Common myeloid progenitor, CD34-positive (primary cell): ENCODE measurements at regions not wholly inside any gene's neighbourhood (a gene's known extent, or its start where the extent isn't known, plus 50 kb on each side); places are given as distances from the start of the nearest gene placed in this dataset.

ENCODE experiments used
- CTCF ChIA-PET: fragments of 350-600 bp; sonication (Branson Sonifier 250); formaldehyde crosslinking; loops from one replicate; lab custom pipeline; 2021; ENCODE audit warnings: antibody characterized with exemption; lab: Charles Lee
- POLR2A ChIA-PET: fragments of 350-600 bp; sonication (Branson Sonifier 250); formaldehyde crosslinking; loops from one replicate; lab custom pipeline; 2021; ENCODE audit warnings: antibody characterized with exemption; lab: Charles Lee
- DNase-seq, 3 donors: peaks; one replicate each; pipeline versions ENCODE4 v3.0.0 to v3.0.0-alpha.2; 2013
- H3K27ac ChIP-seq, 2 experiments: 1 replicate in 1 of 2; 2 replicates in 1 of 2; pipeline ENCODE4 v1.7.0; 2013; ENCODE audit warnings: inconsistent platforms in 2 of 2, low read length in 2 of 2, mild to moderate bottlenecking in 2 of 2, low read depth in 1 of 2, moderate library complexity in 1 of 2; ENCODE audit not compliant: severe bottlenecking in 2 of 2, insufficient read depth in 1 of 2, poor library complexity in 1 of 2
- H3K27me3 ChIP-seq, 5 experiments: replicated peaks in 2 of 5; 1 replicate in 3 of 5; 2 replicates in 2 of 5; pipeline versions ENCODE4 v1.6.1 to v1.7.0; 2013; ENCODE audit warnings: low read length in 4 of 5, mild to moderate bottlenecking in 2 of 5, moderate library complexity in 2 of 5, inconsistent platforms in 1 of 5; ENCODE audit not compliant: insufficient read depth in 5 of 5, control insufficient read depth in 4 of 5
- H3K36me3 ChIP-seq, 4 experiments: 1 replicate in 2 of 4; 2 replicates in 2 of 4; pipeline versions ENCODE4 v1.6.1 to v1.7.0; 2013; ENCODE audit warnings: low read length in 3 of 4, control low read depth in 1 of 4, mild to moderate bottlenecking in 1 of 4; ENCODE audit not compliant: control insufficient read depth in 4 of 4, insufficient read depth in 4 of 4
- H3K4me1 ChIP-seq, 4 experiments: 1 replicate in 3 of 4; 2 replicates in 1 of 4; pipeline versions ENCODE4 v1.6.1 to v1.7.1; 2013; ENCODE audit warnings: low read length in 3 of 4, mild to moderate bottlenecking in 3 of 4, control low read depth in 1 of 4, inconsistent platforms in 1 of 4, moderate library complexity in 1 of 4; ENCODE audit not compliant: control insufficient read depth in 4 of 4, insufficient read depth in 4 of 4; ENCODE audit errors: control extremely low read depth in 1 of 4
- H3K4me3 ChIP-seq, 7 experiments: 1 replicate in 4 of 7; 2 replicates in 3 of 7; pipeline versions ENCODE4 v1.5.1 to v1.7.0; 2013; ENCODE audit warnings: mild to moderate bottlenecking in 7 of 7, low read length in 6 of 7, moderate library complexity in 6 of 7, inconsistent platforms in 2 of 7, low read depth in 2 of 7, control low read depth in 1 of 7; ENCODE audit not compliant: insufficient read depth in 4 of 7, control insufficient read depth in 1 of 7; ENCODE audit errors: extremely low read depth in 1 of 7
- H3K9me3 ChIP-seq, 5 experiments: 1 replicate in 4 of 5; 2 replicates in 1 of 5; pipeline versions ENCODE4 v1.6.1 to v1.7.1; 2013; ENCODE audit warnings: low read length in 4 of 5, mild to moderate bottlenecking in 2 of 5, inconsistent platforms in 1 of 5, low read depth in 1 of 5, moderate library complexity in 1 of 5; ENCODE audit not compliant: control insufficient read depth in 4 of 5, insufficient read depth in 2 of 5; ENCODE audit errors: control extremely low read depth in 1 of 5
- WGBS: methylation state at CpG from one replicate; pipeline ENCODE4 v1.1.5; 2013; ENCODE audit not compliant: insufficient coverage; 5-methylcytosine and 5-hydroxymethylcytosine counted together

DNA sequence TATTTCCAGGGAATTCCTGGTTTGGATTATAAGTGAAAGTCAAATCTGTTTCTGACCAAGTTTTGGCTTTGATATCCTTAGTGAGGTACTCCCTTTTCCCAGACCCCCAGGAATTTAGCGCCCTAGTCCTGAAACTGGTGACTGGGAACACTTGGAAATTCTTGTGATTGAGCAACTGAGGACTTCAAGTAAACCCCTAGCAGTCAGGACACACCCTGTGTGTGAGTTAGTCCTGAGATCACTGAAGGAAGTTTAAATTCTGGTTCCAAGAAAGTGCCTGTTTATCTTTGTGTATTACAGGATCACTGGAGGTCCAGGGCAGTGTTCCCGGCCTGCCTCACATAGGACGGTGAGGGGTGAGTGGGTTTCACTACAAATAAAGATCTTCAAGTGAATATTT lies 95.1 kb upstream of the F3 start:
- ChIA-PET POLR2A (no interaction called here), CTCF (no interaction called here)
- H3K4me3 ChIP-seq = no peak overlapping the region
- no CpG with 5 or more reads among the region's 3 CpGs for WGBS
- H3K27me3 ChIP-seq = no peaks in the 10 kb centered on the region
- no peaks in the 10 kb centered on the region for H3K4me1 ChIP-seq
- peaks cover 0 to 3% (median 0%) of the 10 kb centered on the region in 5 experiments for H3K9me3 ChIP-seq
- H3K27ac ChIP-seq = no peak overlapping the region
- no peaks in the 10 kb centered on the region for H3K36me3 ChIP-seq
- DNase-seq = no peak

DNA sequence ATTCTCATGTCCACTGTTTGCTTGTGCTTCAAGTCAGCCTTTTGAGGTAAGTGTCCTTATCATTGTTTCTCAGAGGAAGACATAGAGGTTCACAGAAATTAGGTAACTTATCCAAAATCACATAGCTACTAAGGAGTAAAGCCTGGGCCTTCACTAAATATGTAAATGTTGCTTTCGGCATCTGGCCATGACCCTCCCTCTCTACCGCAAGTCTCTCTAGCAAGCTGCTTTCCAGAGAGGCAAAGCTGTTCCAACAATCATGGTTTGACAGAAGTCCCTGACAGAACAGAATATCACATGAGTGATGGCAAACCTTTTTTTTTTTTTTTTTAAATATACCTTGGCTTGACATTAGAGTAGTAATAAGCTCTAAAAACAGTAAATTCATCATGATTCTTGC lies 94.5 kb upstream of the F3 start:
- H3K9me3 ChIP-seq = peaks cover 0 to 3% (median 0%) of the 10 kb centered on the region in 5 experiments
- no peak for DNase-seq
- no peak overlapping the region for H3K4me3 ChIP-seq
- 100% methylated on average over 2 of the region's 2 CpGs for WGBS
- ChIA-PET CTCF (interaction anchor here (0.6 to 1.3 kb wide), 2 partner anchors 31 to 88 kb away, joined by 3 to 6 read pairs; no protein-coding TSS in a partner anchor), POLR2A (no interaction called here)
- no peaks in the 10 kb centered on the region for H3K4me1 ChIP-seq
- no peaks in the 10 kb centered on the region for H3K36me3 ChIP-seq
- H3K27me3 ChIP-seq = no peaks in the 10 kb centered on the region
- no peak overlapping the region for H3K27ac ChIP-seq

DNA sequence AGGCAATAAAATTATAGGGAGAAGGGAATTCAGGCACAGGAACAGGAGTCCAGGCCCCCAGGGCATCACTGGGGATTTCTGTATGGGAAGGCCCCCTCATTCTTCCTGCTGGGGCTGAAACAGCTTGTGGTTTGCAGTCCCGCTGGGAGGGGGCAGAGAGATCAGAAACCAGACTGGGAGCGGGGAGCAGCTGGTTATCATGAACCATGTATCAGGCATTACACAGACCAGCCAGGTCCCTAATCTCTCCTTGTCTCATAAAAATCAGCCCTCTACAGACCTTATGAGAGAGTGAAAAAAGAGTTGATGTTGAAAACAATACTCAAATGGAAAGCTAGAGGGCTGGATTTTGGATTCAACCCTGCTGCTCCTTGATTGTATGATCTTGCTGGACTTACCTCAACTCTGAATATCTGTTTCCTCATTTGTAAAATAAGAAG lies 93.4 kb upstream of the F3 start:
- peaks cover 0 to 4% (median 0%) of the 10 kb centered on the region in 4 experiments for H3K4me1 ChIP-seq
- ChIA-PET POLR2A (no interaction called here), CTCF (interaction anchor here (1.2 to 1.3 kb wide), 2 partner anchors 89 to 120 kb away, joined by 3 read pairs; no protein-coding TSS in a partner anchor)
- 40% methylated on average over 1 of the region's 2 CpGs for WGBS
- DNase-seq = peak in 2 of 3 donors; percentile 40 to 54
- no peaks in the 10 kb centered on the region for H3K27me3 ChIP-seq
- H3K9me3 ChIP-seq = peaks cover 0 to 3% (median 0%) of the 10 kb centered on the region in 5 experiments
- no peaks in the 10 kb centered on the region for H3K36me3 ChIP-seq
- no peak overlapping the region for H3K4me3 ChIP-seq
- H3K27ac ChIP-seq = no peak overlapping the region

DNA sequence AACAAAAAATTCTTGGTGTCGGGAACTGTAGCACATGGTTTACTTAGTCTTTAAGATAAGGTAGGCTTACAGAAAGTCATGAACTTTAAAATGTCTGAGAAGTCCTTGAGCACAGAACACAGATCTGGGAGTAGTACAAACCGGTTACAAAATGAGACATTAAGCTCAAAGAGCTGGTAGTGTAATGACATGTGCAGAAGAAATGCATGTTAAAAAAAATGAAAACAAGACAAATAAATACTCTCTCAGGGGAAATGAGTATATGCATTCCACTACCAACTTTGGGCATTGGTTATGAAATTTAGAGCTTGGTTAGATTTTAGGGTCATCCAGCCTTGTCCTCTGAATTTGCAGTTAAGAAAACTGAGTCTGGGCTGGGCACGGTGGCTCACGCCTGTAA lies 91.5 kb upstream of the F3 start:
- no peak for DNase-seq
- Histone ChIP-seq H3K4me3 (no peak overlapping the region), H3K27ac (no peak overlapping the region), H3K36me3 (no peaks in the 10 kb centered on the region), H3K9me3 (peaks cover 0 to 3% (median 0%) of the 10 kb centered on the region in 5 experiments), H3K27me3 (no peaks in the 10 kb centered on the region), H3K4me1 (peaks cover 0 to 4% (median 0%) of the 10 kb centered on the region in 4 experiments)
- ChIA-PET CTCF (no interaction called here), POLR2A (no interaction called here)
- WGBS = 100% methylated on average over 2 of the region's 4 CpGs

DNA sequence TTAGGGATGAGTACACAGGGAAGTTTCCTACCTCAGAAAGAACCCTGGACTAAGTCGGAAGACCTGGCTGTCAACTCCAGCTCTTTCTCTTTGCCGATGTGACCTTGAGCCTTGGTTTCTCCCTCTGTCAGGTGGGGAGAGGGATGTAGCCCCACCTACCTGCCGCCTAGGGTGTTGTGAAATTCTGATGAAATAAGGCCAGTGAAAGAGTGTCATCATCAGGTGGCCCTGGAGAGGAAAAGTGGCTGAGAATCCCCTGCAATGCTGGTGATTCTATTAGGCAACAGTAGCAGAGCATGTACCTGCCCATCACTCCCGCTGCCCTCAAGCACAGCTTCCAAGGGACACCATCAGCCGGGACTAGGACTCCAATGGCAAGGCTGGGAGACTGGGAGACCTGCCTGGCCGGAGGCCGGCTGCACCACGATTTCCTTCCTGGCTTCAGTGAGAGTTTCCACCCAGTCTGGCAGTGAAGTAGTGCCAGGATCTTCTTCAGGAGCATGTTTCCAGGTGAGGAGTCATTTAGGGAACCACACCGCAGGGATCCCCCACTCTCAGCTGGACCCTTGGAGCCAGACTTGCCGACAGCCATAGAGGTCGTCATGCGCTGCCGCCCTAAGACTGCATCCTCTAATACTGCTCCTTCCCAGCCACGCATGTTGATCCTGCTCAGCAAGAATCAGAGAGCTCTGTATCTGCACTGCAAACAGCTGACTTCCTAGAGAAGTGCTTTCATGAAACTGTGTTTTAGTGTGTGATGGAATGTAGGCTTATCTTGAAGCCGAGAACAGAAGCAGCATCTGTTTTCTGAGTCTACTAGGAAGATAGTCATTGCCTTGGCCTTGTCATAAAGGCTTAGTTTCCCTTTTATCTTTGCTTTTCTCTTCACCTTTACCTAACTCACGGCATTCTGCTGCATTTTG lies 88.0 kb upstream of the F3 start:
- peaks cover 0 to 4% (median 0%) of the 10 kb centered on the region in 4 experiments for H3K4me1 ChIP-seq
- no peak overlapping the region for H3K27ac ChIP-seq
- ChIA-PET CTCF (interaction anchor here (1.4 to 1.5 kb wide), 2 partner anchors 10 to 173 kb away, joined by 4 read pairs; no protein-coding TSS in a partner anchor), POLR2A (no interaction called here)
- H3K4me3 ChIP-seq = no peak overlapping the region
- H3K27me3 ChIP-seq = no peaks in the 10 kb centered on the region
- 95% methylated on average over 12 of the region's 16 CpGs for WGBS
- DNase-seq = no peak
- no peaks in the 10 kb centered on the region for H3K36me3 ChIP-seq
- H3K9me3 ChIP-seq = peaks cover 0 to 3% (median 0%) of the 10 kb centered on the region in 5 experiments

DNA sequence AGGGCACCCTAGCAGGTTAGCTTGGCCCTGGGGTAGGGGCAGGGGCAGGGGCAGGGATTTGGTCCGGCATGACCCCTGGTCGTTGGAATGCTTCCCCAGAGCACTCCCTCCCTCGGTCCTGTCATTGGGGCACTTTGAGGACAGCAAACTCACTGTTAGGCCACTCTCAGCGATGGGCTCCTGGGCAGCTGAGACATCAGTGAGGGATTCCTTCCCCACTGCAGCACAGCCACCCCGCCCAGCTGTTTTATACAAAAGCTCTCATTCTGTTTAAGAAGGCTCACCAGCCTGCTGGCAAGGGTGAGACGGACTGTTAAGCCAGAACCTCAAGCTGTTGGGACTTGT lies 86.9 kb upstream of the F3 start:
- Histone ChIP-seq H3K4me1 (peaks cover 0 to 4% (median 0%) of the 10 kb centered on the region in 4 experiments), H3K4me3 (no peak overlapping the region), H3K9me3 (no peaks in the 10 kb centered on the region), H3K36me3 (no peaks in the 10 kb centered on the region), H3K27me3 (no peaks in the 10 kb centered on the region), H3K27ac (no peak overlapping the region)
- no peak for DNase-seq
- ChIA-PET CTCF (interaction anchor here (1.5 kb wide), 1 partner anchor 11 kb away, joined by 4 read pairs; no protein-coding TSS in a partner anchor), POLR2A (no interaction called here)
- 98% methylated on average over 6 of the region's 6 CpGs for WGBS
